ENCODE measurements at regions not wholly inside any gene's neighbourhood (a gene's known extent, or its start where the extent isn't known, plus 50 kb on each side); places are given as distances from the start of the nearest gene placed in this dataset.

- Histone ChIP-seq H3K4me3 (ENCODE audit: control insufficient read depth in 1 of 2, extremely low read depth in 1 of 2, low read length in 1 of 2) (no peak overlapping the region), H3K27me3 (replicated peaks in 1 of 2; ENCODE audit: control insufficient read depth in 2 of 2, extremely low read depth in 1 of 2, insufficient read depth in 2 of 2, low read length in 1 of 2) (peaks cover 0 to 11% of the 10 kb centered on the region in 2 experiments), H3K36me3 (ENCODE audit: control insufficient read depth in 2 of 2, extremely low read depth in 1 of 2, insufficient read depth in 1 of 2, low read length in 1 of 2) (no peaks in the 10 kb centered on the region), H3K9me3 (no peaks in the 10 kb centered on the region), H3K4me1 (ENCODE audit: control insufficient read depth in 1 of 2, extremely low read depth in 1 of 2, insufficient read depth in 2 of 2, low read length in 2 of 2) (no peaks in the 10 kb centered on the region), H3K27ac (ENCODE audit: low read length) (no peak overlapping the region)
- ChIA-PET CTCF (no interaction called here), POLR2A (no interaction called here)
- Mint-ChIP-seq H3K27me3 (peaks cover 7 to 23% of the 10 kb centered on the region in 2 donors), H3K4me1 (no peaks in the 10 kb centered on the region), H3K4me3 (no peak overlapping the region), H3K9me3 (peaks cover 9 to 22% (median 11%) of the 10 kb centered on the region in 3 donors), H3K27ac (no peak overlapping the region), H3K36me3 (no peaks in the 10 kb centered on the region)
- WGBS (ENCODE audit: insufficient coverage) = 83% methylated on average over 1 of the region's 8 CpGs
- ATAC-seq (replicated peaks in 1 of 4) (no peak), DNase-seq (no peak)
These were observed 326.8 kb upstream of the PODXL start for GRCh38 chr7:131883196-131883595.

GRCh38 chr7:131882321-131882720 lies 325.9 kb upstream of the PODXL start:
- Mint-ChIP-seq H3K36me3 (no peaks in the 10 kb centered on the region), H3K4me1 (no peaks in the 10 kb centered on the region), H3K27ac (no peak overlapping the region), H3K27me3 (peaks cover 4 to 17% of the 10 kb centered on the region in 2 donors), H3K4me3 (no peak overlapping the region), H3K9me3 (peaks cover 9 to 17% (median 11%) of the 10 kb centered on the region in 3 donors)
- Histone ChIP-seq H3K36me3 (ENCODE audit: control insufficient read depth in 2 of 2, extremely low read depth in 1 of 2, insufficient read depth in 1 of 2, low read length in 1 of 2) (no peaks in the 10 kb centered on the region), H3K4me3 (ENCODE audit: control insufficient read depth in 1 of 2, extremely low read depth in 1 of 2, low read length in 1 of 2) (no peak overlapping the region), H3K27ac (ENCODE audit: low read length) (no peak overlapping the region), H3K9me3 (no peaks in the 10 kb centered on the region), H3K27me3 (replicated peaks in 1 of 2; ENCODE audit: control insufficient read depth in 2 of 2, extremely low read depth in 1 of 2, insufficient read depth in 2 of 2, low read length in 1 of 2) (peaks cover 0 to 11% of the 10 kb centered on the region in 2 experiments), H3K4me1 (ENCODE audit: control insufficient read depth in 1 of 2, extremely low read depth in 1 of 2, insufficient read depth in 2 of 2, low read length in 2 of 2) (no peaks in the 10 kb centered on the region)
- ChIA-PET CTCF (no interaction called here), POLR2A (no interaction called here)
- DNase-seq (no peak), ATAC-seq (replicated peaks in 1 of 4) (no peak)

GRCh38 chr7:131880078-131880477 lies 323.6 kb upstream of the PODXL start:
- Histone ChIP-seq H3K4me1 (ENCODE audit: control insufficient read depth in 1 of 2, extremely low read depth in 1 of 2, insufficient read depth in 2 of 2, low read length in 2 of 2) (no peaks in the 10 kb centered on the region), H3K27me3 (replicated peaks in 1 of 2; ENCODE audit: control insufficient read depth in 2 of 2, extremely low read depth in 1 of 2, insufficient read depth in 2 of 2, low read length in 1 of 2) (peaks cover 0 to 11% of the 10 kb centered on the region in 2 experiments), H3K36me3 (ENCODE audit: control insufficient read depth in 2 of 2, extremely low read depth in 1 of 2, insufficient read depth in 1 of 2, low read length in 1 of 2) (no peaks in the 10 kb centered on the region), H3K27ac (ENCODE audit: low read length) (no peak overlapping the region), H3K9me3 (no peaks in the 10 kb centered on the region), H3K4me3 (ENCODE audit: control insufficient read depth in 1 of 2, extremely low read depth in 1 of 2, low read length in 1 of 2) (no peak overlapping the region)
- Mint-ChIP-seq H3K27me3 (peaks cover 4 to 13% of the 10 kb centered on the region in 2 donors), H3K9me3 (peaks cover 0 to 4% (median 0%) of the 10 kb centered on the region in 3 donors), H3K4me3 (no peak overlapping the region), H3K36me3 (no peaks in the 10 kb centered on the region), H3K4me1 (no peaks in the 10 kb centered on the region), H3K27ac (no peak overlapping the region)
- ATAC-seq (replicated peaks in 1 of 4) = no peak
- DNase-seq = no peak
- 57% methylated on average over 2 of the region's 2 CpGs for WGBS (ENCODE audit: insufficient coverage)
- ChIA-PET POLR2A (no interaction called here), CTCF (no interaction called here)

GRCh38 chr7:131879424-131879823 lies 323.0 kb upstream of the PODXL start:
- Histone ChIP-seq H3K9me3 (no peaks in the 10 kb centered on the region), H3K36me3 (ENCODE audit: control insufficient read depth in 2 of 2, extremely low read depth in 1 of 2, insufficient read depth in 1 of 2, low read length in 1 of 2) (no peaks in the 10 kb centered on the region), H3K27me3 (replicated peaks in 1 of 2; ENCODE audit: control insufficient read depth in 2 of 2, extremely low read depth in 1 of 2, insufficient read depth in 2 of 2, low read length in 1 of 2) (peaks cover 0 to 6% of the 10 kb centered on the region in 2 experiments), H3K4me1 (ENCODE audit: control insufficient read depth in 1 of 2, extremely low read depth in 1 of 2, insufficient read depth in 2 of 2, low read length in 2 of 2) (no peaks in the 10 kb centered on the region), H3K27ac (ENCODE audit: low read length) (no peak overlapping the region), H3K4me3 (ENCODE audit: control insufficient read depth in 1 of 2, extremely low read depth in 1 of 2, low read length in 1 of 2) (no peak overlapping the region)
- DNase-seq (no peak), ATAC-seq (replicated peaks in 1 of 4) (no peak)
- Mint-ChIP-seq H3K27ac (no peak overlapping the region), H3K36me3 (no peaks in the 10 kb centered on the region), H3K9me3 (peaks cover 0 to 6% (median 0%) of the 10 kb centered on the region in 3 donors), H3K27me3 (peaks cover 4 to 13% of the 10 kb centered on the region in 2 donors), H3K4me1 (no peaks in the 10 kb centered on the region), H3K4me3 (no peak overlapping the region)
- WGBS (ENCODE audit: insufficient coverage) = 100% methylated on average over 3 of the region's 4 CpGs
- POLR2A ChIA-PET = no interaction called here
- CTCF ChIA-PET = no interaction called here

GRCh38 chr7:131878777-131879176 lies 322.3 kb upstream of the PODXL start:
- Mint-ChIP-seq H3K27me3 (peaks cover 4 to 13% of the 10 kb centered on the region in 2 donors), H3K36me3 (no peaks in the 10 kb centered on the region), H3K4me1 (no peaks in the 10 kb centered on the region), H3K27ac (no peak overlapping the region), H3K4me3 (no peak overlapping the region), H3K9me3 (peaks cover 0 to 3% (median 0%) of the 10 kb centered on the region in 3 donors)
- ChIA-PET CTCF (no interaction called here), POLR2A (no interaction called here)
- Histone ChIP-seq H3K36me3 (ENCODE audit: control insufficient read depth in 2 of 2, extremely low read depth in 1 of 2, insufficient read depth in 1 of 2, low read length in 1 of 2) (no peaks in the 10 kb centered on the region), H3K9me3 (no peaks in the 10 kb centered on the region), H3K27ac (ENCODE audit: low read length) (no peak overlapping the region), H3K27me3 (replicated peaks in 1 of 2; ENCODE audit: control insufficient read depth in 2 of 2, extremely low read depth in 1 of 2, insufficient read depth in 2 of 2, low read length in 1 of 2) (peaks cover 0 to 6% of the 10 kb centered on the region in 2 experiments), H3K4me1 (ENCODE audit: control insufficient read depth in 1 of 2, extremely low read depth in 1 of 2, insufficient read depth in 2 of 2, low read length in 2 of 2) (no peaks in the 10 kb centered on the region), H3K4me3 (ENCODE audit: control insufficient read depth in 1 of 2, extremely low read depth in 1 of 2, low read length in 1 of 2) (no peak overlapping the region)
- ATAC-seq (replicated peaks in 1 of 4) (no peak), DNase-seq (no peak)
- WGBS (ENCODE audit: insufficient coverage) = 40% methylated on average over 1 of the region's 2 CpGs

GRCh38 chr7:131873581-131873980 lies 317.2 kb upstream of the PODXL start:
- Mint-ChIP-seq H3K27ac (no peak overlapping the region), H3K36me3 (peaks cover 2% of the 10 kb centered on the region), H3K9me3 (peaks cover 0 to 7% (median 0%) of the 10 kb centered on the region in 3 donors), H3K4me3 (no peak overlapping the region), H3K27me3 (peaks cover 15 to 19% of the 10 kb centered on the region in 2 donors), H3K4me1 (no peaks in the 10 kb centered on the region)
- Histone ChIP-seq H3K27me3 (replicated peaks in 1 of 2; ENCODE audit: control insufficient read depth in 2 of 2, extremely low read depth in 1 of 2, insufficient read depth in 2 of 2, low read length in 1 of 2) (peaks cover 0 to 11% of the 10 kb centered on the region in 2 experiments), H3K9me3 (no peaks in the 10 kb centered on the region), H3K4me3 (ENCODE audit: control insufficient read depth in 1 of 2, extremely low read depth in 1 of 2, low read length in 1 of 2) (no peak overlapping the region), H3K27ac (ENCODE audit: low read length) (no peak overlapping the region), H3K36me3 (ENCODE audit: control insufficient read depth in 2 of 2, extremely low read depth in 1 of 2, insufficient read depth in 1 of 2, low read length in 1 of 2) (no peaks in the 10 kb centered on the region), H3K4me1 (ENCODE audit: control insufficient read depth in 1 of 2, extremely low read depth in 1 of 2, insufficient read depth in 2 of 2, low read length in 2 of 2) (no peaks in the 10 kb centered on the region)
- DNase-seq (no peak), ATAC-seq (replicated peaks in 1 of 4) (no peak)
- POLR2A ChIA-PET = no interaction called here
- 63% methylated on average over 4 of the region's 6 CpGs for WGBS (ENCODE audit: insufficient coverage)
- CTCF ChIA-PET = no interaction called here

- ATAC-seq (replicated peaks in 1 of 4) = no peak
- 60% methylated on average over 1 of the region's 1 CpG for WGBS (ENCODE audit: insufficient coverage)
- Histone ChIP-seq H3K36me3 (ENCODE audit: control insufficient read depth in 2 of 2, extremely low read depth in 1 of 2, insufficient read depth in 1 of 2, low read length in 1 of 2) (no peaks in the 10 kb centered on the region), H3K4me1 (ENCODE audit: control insufficient read depth in 1 of 2, extremely low read depth in 1 of 2, insufficient read depth in 2 of 2, low read length in 2 of 2) (no peaks in the 10 kb centered on the region), H3K9me3 (no peaks in the 10 kb centered on the region), H3K27me3 (replicated peaks in 1 of 2; ENCODE audit: control insufficient read depth in 2 of 2, extremely low read depth in 1 of 2, insufficient read depth in 2 of 2, low read length in 1 of 2) (peaks cover 0 to 11% of the 10 kb centered on the region in 2 experiments), H3K4me3 (ENCODE audit: control insufficient read depth in 1 of 2, extremely low read depth in 1 of 2, low read length in 1 of 2) (no peak overlapping the region), H3K27ac (ENCODE audit: low read length) (no peak overlapping the region)
- Mint-ChIP-seq H3K27me3 (peaks cover 15 to 19% of the 10 kb centered on the region in 2 donors), H3K27ac (no peak overlapping the region), H3K4me1 (no peaks in the 10 kb centered on the region), H3K4me3 (no peak overlapping the region), H3K9me3 (peaks cover 0 to 7% (median 0%) of the 10 kb centered on the region in 3 donors), H3K36me3 (peaks cover 2% of the 10 kb centered on the region)
- CTCF ChIA-PET = no interaction called here
- POLR2A ChIA-PET = no interaction called here
- DNase-seq = no peak
These were observed 313.6 kb upstream of the PODXL start for GRCh38 chr7:131869986-131870385.
